ENCODE measurements at regions not wholly inside any gene's neighbourhood (a gene's known extent, or its start where the extent isn't known, plus 50 kb on each side); places are given as distances from the start of the nearest gene placed in this dataset.

DNA sequence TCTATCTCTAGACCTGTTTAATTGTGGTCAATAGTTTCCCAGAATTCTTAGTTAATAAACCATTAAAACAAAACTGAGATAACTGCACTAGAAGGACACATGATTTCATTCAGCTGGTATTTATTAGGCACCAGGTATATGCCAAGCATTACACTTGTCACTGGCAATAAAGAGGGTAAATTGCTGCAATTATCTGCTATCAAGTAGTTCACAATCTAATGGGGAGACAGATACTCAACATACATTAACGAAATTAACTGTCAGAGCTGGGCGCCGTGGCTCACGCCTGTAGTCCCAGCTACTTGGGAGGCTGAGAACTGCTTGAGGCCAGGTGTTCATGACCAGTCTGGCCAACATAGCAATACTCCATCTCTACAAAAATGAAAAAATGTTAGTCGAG, 71.7 kb upstream of the WIPF1 start:
- no peak for DNase-seq (ENCODE audit: low read depth in 2 of 3, low spot score in 2 of 3)

DNA sequence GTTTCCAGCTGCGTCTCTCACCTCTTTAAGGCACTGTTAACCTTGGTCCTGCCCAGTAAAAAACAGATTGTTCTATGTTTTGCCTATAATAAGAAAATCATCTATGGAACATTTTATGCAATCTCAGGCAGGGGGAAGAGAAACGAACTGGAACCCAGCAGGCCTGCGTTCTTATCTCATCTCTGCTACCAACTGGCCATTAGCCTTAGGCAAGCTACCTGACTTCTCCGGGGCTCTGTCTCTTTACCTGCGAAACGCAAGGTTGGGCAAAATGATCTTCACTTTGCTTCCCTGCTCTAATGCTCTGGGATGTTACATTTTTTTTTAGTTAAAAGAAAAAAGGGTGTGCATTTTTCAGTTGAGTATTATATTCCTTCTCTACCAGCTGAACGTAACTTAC, 70.5 kb upstream of the WIPF1 start:
- DNase-seq (ENCODE audit: low read depth in 2 of 3, low spot score in 2 of 3) = no peak

DNA sequence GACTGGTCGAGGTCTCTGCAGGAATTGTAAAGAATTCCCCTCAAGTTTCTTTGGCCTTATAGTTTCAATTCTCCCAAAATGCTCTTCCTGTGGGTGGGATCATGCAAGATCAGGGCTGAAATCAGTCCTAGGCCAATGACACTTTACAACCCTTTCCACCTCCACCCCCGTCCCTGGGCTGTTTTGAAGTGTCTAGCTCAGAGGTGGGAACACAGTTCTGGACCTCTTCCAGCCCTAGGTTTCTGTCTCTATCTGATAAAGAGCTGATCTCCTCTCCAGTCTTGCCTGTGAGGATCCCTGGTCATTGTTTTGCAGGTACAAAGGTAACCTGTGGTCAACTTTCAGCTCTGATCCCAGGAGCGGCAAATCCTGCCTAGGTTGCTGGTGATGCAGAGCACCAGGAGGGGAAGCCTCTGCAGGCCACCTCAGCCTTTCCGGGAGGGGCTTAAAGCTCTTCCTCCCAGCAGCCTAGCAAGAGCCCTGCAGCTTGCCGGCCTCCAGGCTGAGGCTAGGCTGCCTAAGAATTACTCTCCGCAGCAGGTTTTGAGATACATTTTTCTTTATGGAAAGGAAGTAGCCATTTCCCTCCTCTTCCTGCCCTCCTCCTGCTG, 69.8 kb upstream of the WIPF1 start:
- DNase-seq (ENCODE audit: low read depth in 2 of 3, low spot score in 2 of 3) = peak in 1 of 3 donors; percentile 32

DNA sequence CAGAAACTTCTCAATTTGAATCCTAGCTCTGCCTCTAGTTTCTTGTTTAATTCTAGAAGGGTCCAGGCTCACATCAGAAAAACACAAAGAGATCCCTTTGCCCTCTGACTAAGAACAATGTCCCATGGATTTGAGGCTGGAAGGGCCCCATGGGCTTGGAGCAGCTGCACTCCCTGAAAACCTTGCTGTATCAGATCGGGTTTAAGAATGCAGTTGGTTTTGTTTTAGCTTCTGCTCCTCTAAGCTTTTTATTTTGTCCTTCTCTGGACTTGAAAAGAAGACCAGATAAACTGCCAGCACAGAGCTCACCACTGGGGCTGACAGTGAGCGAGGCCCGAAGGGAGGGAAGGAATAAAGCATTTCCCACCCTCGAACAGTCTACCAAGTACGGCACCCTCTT, 69.2 kb upstream of the WIPF1 start:
- no peak for DNase-seq (ENCODE audit: low read depth in 2 of 3, low spot score in 2 of 3)

DNA sequence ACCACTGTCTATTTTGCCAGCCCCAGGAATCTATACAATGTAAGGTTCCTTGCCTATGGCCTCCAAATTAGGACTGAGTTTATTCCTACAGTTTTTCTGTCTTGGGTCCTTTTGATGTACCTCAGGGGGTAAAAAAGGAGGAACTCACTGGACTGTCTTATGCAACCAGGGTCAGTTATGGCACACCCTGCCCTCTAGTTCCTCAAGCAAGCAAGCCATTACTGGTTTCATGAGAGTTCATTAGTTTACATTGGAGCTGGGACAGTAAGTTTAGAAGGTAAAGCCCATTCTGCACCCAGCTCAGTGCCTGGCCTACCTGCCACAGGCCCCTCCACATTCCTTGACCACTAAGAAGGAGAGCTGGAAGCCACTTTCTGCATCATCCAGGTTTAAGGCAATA, 68.7 kb upstream of the WIPF1 start:
- DNase-seq (ENCODE audit: low read depth in 2 of 3, low spot score in 2 of 3) = peak in 1 of 3 donors; percentile 31

DNA sequence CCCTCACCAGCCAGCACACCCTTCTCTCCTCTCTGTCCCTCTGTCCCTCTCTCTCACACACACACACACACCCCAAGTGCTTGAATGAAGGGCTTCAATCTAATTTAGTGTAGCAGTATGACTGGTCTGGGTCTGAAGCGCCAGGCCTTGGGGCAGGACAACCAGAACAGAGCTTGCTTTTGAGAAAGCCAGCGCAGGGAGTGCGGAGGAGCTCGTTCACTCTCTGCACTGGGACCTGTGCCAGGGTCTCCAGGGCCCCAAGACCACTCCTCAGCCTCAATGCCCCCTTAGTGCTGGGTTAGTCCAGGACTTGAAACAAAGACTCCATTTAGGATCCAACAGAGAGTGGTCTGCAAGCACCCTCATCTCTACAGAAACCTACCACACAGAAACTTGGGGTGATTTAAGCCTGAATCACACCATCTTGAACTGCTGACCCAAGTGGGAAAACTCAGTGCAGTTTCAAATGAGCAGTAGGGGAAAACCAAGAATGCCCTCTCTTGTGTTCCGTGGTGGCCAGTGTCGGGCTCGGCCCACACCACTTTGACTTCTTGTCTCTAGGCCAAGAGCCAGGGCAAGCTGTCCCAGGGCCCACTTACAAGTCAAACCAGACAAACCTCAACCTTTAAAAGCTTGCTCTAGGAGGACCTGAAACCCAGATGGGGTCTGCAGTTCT, 66.6 kb upstream of the WIPF1 start:
- DNase-seq (ENCODE audit: low read depth in 2 of 3, low spot score in 2 of 3) = no peak

DNA sequence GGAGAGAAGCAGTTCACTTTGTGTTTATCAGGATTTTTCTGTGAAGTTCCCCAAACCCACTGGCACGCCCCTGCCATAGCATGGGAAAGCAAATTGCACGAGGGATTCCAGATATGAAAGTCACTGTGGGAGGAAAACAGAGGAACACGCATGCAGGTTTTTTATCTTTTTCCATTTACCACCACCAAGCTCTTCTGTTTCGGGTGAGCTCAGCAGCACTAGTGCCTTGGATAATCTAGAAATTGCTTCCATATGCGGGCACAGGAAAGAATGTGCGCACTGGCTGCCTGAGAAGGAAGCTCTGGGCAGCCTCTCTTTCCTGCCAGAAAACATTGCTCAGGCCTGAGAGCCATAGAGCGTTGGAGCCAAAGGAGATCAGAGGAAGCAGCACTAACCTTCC, 65.9 kb upstream of the WIPF1 start:
- peak in 1 of 3 donors; percentile 50 for DNase-seq (ENCODE audit: low read depth in 2 of 3, low spot score in 2 of 3)

DNA sequence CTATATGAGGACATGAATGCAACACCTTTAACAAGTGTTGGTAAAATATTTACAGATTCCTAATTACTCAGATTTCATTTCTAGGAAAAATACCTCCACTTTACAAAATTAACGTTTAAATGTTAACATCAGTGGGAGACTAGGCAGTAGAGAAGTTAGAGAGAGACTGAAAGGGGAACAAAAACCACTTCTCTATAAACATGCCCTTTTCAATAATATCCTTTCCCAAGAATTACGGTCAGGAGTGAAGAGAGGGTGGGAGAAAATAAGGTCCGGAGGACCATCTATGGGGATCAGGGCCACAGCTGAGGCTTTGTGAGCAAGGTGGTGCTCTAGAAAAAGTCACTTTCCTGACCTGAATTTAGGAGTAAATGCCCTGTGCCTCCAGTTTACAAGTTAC, 65.3 kb upstream of the WIPF1 start:
- no peak for DNase-seq (ENCODE audit: low read depth in 2 of 3, low spot score in 2 of 3)

DNA sequence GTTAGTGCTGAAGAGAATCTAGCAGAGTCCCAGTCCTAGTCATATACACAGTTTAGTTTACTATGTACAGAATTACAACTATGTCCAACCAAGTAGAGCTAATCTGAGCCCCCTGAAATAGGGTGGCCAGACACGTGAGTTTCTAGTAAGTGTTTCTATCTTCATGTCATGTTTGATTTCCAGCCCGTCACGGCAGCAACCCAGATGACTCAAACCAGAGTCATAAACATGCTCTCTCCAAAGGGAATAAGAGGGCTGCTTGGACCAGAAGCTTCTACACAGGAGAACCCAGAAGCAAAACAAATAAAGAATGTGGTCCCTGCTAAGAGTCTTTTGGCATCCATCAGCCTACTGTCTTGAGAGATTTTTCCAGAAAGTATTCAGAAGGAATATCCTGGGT, 64.9 kb upstream of the WIPF1 start:
- no peak for DNase-seq (ENCODE audit: low read depth in 2 of 3, low spot score in 2 of 3)

DNA sequence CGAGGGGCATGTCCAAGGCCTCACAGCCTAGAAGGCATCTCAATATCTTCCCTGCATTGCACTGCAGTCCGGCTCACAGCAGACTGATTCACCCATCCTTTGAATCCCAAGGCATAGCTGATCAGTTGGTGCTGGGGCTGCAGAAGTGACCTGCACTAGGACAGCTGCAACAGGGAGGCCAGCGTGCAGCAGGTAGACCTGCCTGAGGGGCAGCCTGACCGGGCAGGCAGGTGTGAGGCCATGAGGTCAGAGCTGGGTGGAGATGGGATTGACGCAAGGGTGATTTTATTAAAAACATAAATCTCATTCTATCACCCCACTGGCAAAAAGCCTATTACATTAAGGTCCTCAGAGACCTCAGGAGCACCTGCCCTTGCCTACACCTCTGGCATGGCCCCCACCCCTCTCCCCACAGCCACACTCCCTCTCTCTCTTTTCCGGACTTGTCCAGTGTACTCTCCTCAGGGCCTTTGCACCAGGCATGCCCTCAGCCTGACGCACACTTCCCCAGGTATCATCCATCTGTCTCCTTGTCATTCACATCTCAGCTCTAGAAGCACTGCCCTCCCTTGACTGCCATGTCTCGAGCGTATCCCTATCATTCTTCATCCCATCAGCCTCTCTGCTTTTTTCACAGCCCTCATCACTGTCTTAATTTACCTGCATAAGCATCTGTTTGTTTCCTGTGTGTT, 63.5 kb upstream of the WIPF1 start:
- no peak for DNase-seq (ENCODE audit: low read depth in 2 of 3, low spot score in 2 of 3)

DNA sequence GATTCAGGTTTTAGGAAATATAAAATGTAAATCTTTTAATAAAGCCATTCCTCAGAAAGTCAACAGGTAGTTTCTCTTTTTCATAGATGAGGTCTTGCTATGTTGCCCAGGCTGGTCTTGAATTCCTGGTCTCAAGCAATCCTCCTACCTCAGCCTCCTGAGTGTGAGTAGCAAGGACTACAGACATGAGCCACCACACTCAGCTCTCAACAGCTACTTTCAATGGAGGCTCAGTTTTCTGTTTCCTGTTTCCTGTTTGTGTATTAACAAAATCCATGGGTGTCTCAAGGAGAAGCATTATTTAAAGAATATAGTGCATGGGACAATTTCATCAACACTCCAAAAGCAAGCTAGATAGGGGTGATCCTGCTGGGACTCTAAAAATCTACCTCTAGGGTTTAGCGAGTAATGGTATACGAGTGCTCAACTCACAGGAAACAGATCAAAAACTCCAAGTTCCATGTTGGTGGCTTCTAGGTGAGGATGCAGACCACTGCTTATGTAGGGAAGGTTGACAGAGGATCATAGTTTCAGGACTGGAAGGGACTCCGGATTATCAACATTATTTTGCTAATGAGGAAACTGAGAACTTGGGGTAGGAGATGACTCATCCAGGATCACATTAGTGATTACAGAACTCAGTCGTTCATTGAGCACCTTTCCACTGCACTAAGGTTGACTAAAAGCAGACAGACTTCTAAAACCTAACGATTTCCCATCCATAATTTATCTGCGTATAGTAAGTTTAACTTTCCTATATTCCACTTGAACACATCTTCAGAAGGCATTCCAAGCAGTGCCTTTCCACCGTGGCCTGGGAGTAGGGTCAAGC, 61.7 kb upstream of the WIPF1 start:
- DNase-seq (ENCODE audit: low read depth in 2 of 3, low spot score in 2 of 3) = no peak

DNA sequence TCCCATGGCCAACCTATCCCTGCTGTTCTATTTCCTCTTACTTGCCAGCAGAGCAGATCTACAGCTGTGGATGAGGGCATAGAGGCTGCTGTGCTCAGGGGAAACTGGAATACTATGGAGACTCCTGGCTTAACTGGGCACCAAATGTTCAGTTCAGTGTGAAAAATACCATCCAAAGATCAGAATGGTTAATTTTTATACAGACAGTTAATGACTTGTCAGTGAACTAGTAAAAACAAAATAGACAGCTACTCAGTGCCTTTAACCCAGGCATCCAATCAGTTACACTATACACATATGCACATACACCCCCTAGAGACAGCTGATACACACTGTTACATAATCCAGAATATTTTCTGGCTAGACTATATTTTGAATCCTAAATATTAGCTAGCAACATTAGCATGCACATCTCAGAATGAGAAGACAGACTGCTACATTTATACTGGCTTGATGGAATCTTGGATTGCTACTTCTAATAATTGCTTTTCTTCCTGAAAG, 59.1 kb upstream of the WIPF1 start:
- no peak for DNase-seq (ENCODE audit: low read depth in 2 of 3, low spot score in 2 of 3)

DNA sequence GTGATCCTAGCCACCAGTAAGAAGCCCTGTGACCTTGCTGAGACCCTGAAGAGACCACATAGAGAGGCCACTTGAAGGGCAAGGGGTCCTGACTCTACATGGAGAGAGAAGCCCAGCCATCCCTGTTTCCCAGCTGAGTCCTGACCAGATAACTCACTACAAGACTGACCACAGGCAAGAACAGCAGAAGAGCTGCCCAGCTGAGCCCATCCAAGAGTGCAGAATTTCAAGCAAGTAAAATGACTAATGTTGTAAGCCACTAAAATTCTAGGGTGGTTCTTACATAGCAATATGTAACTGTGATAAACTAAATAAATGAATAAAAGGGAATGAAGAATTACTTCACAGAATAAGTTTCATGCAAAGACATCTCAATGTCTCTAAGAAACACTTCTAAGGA, 58.4 kb upstream of the WIPF1 start:
- DNase-seq (ENCODE audit: low read depth in 2 of 3, low spot score in 2 of 3) = no peak

DNA sequence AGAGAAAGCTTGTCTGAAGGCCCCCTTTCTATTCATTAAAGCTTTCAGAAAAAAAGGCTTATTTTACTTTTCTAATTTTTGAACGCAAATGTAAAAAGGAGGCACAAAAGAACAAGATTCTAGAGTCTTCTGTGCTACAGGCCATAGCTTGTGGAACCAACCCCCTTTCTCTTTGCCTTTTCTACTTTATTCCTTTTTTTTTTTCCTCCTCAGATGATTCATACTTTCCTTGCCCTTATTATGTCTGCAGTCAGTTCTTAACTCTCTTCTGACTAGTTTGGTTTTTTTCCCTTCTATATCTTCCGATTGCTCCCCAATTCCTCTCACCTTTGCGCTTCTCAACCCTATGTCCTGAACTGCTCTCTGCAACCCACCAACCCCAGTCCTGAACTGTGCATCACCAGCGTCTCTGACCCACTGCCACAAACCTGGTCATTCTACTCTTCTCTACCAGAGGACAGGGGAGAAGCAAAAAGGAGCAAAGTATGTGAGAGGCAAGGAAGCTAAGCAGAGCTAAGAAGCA, 56.9 kb upstream of the WIPF1 start:
- DNase-seq (ENCODE audit: low read depth in 2 of 3, low spot score in 2 of 3) = no peak

DNA sequence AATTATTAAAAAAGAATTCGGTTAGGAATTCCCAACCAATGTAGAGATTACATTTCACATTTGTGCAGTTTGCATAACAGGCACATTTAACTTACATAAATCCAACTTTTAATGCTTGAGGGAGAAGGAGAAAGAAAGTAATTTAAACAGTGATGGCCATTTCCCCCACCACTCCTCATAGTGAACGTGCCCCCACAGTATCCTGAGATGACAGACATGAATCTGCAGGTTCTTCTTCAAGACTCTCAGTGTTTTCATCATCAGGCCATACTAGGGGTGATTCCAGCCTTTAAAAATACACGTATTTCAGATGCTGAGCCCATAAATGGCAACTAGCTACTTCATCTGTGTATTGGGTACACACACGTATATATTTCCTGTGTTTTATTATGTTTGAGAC, 51.3 kb upstream of the WIPF1 start:
- DNase-seq (ENCODE audit: low read depth in 2 of 3, low spot score in 2 of 3) = no peak
